HCEC 1CT (cell line): ENCODE measurements at regions not wholly inside any gene's neighbourhood (a gene's known extent, or its start where the extent isn't known, plus 50 kb on each side); places are given as distances from the start of the nearest gene placed in this dataset.

ENCODE experiments used
- DNase-seq: peaks from one replicate; pipeline ENCODE4 v3.0.0-alpha.2; 2017

- peak; percentile 85 for DNase-seq
Observed at GRCh38 chr12:59929110-59929509, 333.3 kb downstream of the SLC16A7 start.

GRCh38 chr12:59934486-59934885 lies 338.7 kb downstream of the SLC16A7 start:
- no peak for DNase-seq

GRCh38 chr12:59936534-59936933 lies 340.7 kb downstream of the SLC16A7 start:
- DNase-seq, result no peak

GRCh38 chr12:59937148-59937547 lies 341.3 kb downstream of the SLC16A7 start:
- DNase-seq, result no peak

GRCh38 chr12:59938190-59938962 lies 342.5 kb downstream of the SLC16A7 start:
- no peak for DNase-seq

- DNase-seq, result no peak
Observed at GRCh38 chr12:59940631-59941342, 345.0 kb downstream of the SLC16A7 start.

- no peak for DNase-seq
Observed at GRCh38 chr12:59941461-59941860, 345.6 kb downstream of the SLC16A7 start.

GRCh38 chr12:59944177-59944576 lies 348.3 kb downstream of the SLC16A7 start:
- no peak for DNase-seq

GRCh38 chr12:59946635-59947034 lies 350.8 kb downstream of the SLC16A7 start:
- DNase-seq, result no peak

GRCh38 chr12:59963546-59963945 lies 367.7 kb downstream of the SLC16A7 start:
- no peak for DNase-seq

GRCh38 chr12:59972905-59973304 lies 377.1 kb downstream of the SLC16A7 start:
- peak; percentile 79 for DNase-seq

- peak; percentile 85 for DNase-seq
Observed at GRCh38 chr12:59973515-59973914, 377.7 kb downstream of the SLC16A7 start.

GRCh38 chr12:59977779-59978178 lies 381.9 kb downstream of the SLC16A7 start:
- DNase-seq, result no peak

GRCh38 chr12:59980476-59980875 lies 384.6 kb downstream of the SLC16A7 start:
- peak; percentile 41 for DNase-seq

- DNase-seq, result no peak
Observed at GRCh38 chr12:59999291-59999690, 403.5 kb downstream of the SLC16A7 start.

GRCh38 chr12:60010486-60010885 lies 414.7 kb downstream of the SLC16A7 start:
- DNase-seq, result no peak

GRCh38 chr12:60012659-60013058 lies 416.8 kb downstream of the SLC16A7 start:
- no peak for DNase-seq

- no peak for DNase-seq
Observed at GRCh38 chr12:60014436-60014835, 418.6 kb downstream of the SLC16A7 start.

GRCh38 chr12:60020068-60020467 lies 424.2 kb downstream of the SLC16A7 start:
- no peak for DNase-seq

- no peak for DNase-seq
Observed at GRCh38 chr12:60021235-60021634, 425.4 kb downstream of the SLC16A7 start.

GRCh38 chr12:60027266-60027665 lies 431.4 kb downstream of the SLC16A7 start:
- DNase-seq, result no peak

- no peak for DNase-seq
Observed at GRCh38 chr12:60034147-60034546, 438.3 kb downstream of the SLC16A7 start.

GRCh38 chr12:60035835-60036234 lies 440.0 kb downstream of the SLC16A7 start:
- peak; percentile 68 for DNase-seq

GRCh38 chr12:60042835-60043234 lies 447.0 kb downstream of the SLC16A7 start:
- no peak for DNase-seq
